ENCODE measurements at regions not wholly inside any gene's neighbourhood (a gene's known extent, or its start where the extent isn't known, plus 50 kb on each side); places are given as distances from the start of the nearest gene placed in this dataset.
"Not testable (repeated sequence)": the region's sequence is repeated elsewhere in the genome, so short reads cannot be mapped to it uniquely, and the experiment has no call there.

- DNase-seq (ENCODE audit: low read depth in 2 of 2, low spot score in 1 of 2): no peak
Measured at GRCh38 chr6:4510317-4510716, 265.9 kb upstream of the CDYL start.

GRCh38 chr6:4509506-4509905 is 266.7 kb upstream of the CDYL start:
- no peak for DNase-seq (ENCODE audit: low read depth in 2 of 2, low spot score in 1 of 2)

GRCh38 chr6:4506792-4507191 is 269.4 kb upstream of the CDYL start:
- no peak for DNase-seq (ENCODE audit: low read depth in 2 of 2, low spot score in 1 of 2)

DNA sequence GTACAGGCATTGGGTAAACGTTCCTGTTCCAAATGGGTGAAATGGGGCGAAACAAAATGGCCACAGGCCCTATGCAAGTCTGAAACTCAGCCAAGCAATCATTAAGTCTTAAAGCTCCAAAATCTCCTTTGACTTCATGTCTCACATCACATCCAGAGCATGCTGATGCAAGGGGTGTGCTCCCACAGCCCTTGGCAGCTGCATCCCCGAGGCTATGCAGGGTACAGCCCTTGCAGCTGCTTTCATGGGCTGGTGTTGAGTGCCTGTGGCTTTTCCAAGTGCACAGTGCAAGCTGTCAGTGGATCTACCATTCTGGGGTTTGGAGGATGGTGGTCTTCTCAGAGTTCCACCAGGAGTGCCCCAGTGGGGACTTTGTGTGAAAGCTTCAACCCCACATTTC is 270.0 kb upstream of the CDYL start:
- no peak for DNase-seq (ENCODE audit: low read depth in 2 of 2, low spot score in 1 of 2)

DNA sequence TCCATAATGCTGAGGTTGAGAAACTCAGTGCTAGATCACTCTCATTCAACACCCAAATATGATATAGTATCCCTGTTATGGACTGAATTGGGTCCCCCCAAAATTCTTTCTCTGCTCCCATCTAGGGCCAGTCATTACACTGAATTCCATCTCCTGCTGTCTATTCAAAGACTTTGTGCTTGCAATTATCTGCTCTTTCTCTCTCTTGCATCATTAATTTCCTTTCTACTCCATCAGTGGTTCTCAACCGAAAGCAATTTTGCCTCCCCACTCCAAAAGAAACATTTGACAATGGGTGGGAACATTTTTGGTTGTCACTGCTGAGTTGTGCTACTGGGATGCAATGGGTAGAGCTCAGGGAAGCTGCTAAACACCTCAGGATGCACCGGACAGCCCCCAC is 271.5 kb upstream of the CDYL start:
- DNase-seq (ENCODE audit: low read depth in 2 of 2, low spot score in 1 of 2): no peak

GRCh38 chr6:4503700-4504099 is 272.5 kb upstream of the CDYL start:
- no peak for DNase-seq (ENCODE audit: low read depth in 2 of 2, low spot score in 1 of 2)

GRCh38 chr6:4496284-4496683 is 279.9 kb upstream of the CDYL start:
- DNase-seq (ENCODE audit: low read depth in 2 of 2, low spot score in 1 of 2): no peak

DNA sequence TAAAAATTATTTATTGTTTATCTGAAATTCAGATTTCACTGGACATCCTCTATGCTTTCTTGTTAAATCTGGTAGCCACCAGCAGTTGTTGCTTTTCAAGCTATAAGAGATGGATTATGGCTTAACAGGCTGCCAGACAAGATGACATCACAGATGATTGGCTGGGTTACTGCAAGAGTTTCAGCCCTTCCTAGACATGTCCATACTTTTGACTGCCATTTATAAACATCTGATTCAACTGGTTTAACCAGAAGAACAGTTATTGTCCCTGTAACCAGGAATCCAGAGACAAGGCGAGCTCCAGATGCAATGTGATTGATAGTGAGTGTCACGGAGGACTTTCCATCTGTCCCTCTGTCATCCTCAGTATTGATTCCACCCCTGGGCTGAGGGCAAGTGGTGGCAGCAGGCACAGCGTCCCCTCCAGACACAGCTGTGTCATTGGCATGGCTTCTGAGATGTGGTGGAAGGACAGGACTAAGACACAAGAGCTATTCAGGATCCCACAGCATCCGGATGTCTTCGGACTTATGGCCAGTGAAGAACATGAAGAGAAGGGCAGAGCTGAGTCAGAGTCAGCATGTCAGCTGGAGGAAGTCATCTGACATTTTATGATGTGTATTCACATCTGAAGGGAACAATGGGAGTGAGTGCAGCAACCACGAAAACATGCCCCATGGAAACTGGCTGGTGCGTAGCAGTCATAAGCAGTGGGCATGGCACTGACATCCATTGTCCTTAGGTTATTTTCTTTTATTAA is 284.5 kb upstream of the CDYL start:
- no peak for DNase-seq (ENCODE audit: low read depth in 2 of 2, low spot score in 1 of 2)

DNA sequence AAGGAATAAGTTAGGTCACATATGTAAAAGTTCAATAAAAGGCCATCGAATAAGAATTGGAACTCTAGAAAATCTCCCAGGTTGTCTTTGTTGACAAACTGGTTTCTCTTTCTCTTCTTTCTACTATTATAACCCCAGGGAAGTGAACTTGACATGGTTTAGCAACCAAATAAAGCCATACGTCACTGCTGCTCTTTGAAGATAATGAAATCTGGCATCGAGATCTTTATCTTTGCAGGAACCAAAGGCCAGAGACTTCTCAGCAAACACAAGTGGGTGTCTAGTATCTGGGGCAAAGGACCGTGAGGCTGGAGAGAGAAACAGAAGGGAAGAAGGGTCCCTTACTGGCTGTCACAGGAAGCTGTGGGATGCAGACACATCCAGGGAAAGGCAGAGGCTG is 286.7 kb upstream of the CDYL start:
- DNase-seq (ENCODE audit: low read depth in 2 of 2, low spot score in 1 of 2): no peak

- no peak for DNase-seq (ENCODE audit: low read depth in 2 of 2, low spot score in 1 of 2)
Measured at GRCh38 chr6:4488389-4488788, 287.8 kb upstream of the CDYL start.

GRCh38 chr6:4487538-4487937 is 288.7 kb upstream of the CDYL start:
- DNase-seq (ENCODE audit: low read depth in 2 of 2, low spot score in 1 of 2): no peak

- no peak for DNase-seq (ENCODE audit: low read depth in 2 of 2, low spot score in 1 of 2)
Measured at GRCh38 chr6:4486568-4487315, 289.5 kb upstream of the CDYL start.

GRCh38 chr6:4485735-4486134 is 290.5 kb upstream of the CDYL start:
- no peak for DNase-seq (ENCODE audit: low read depth in 2 of 2, low spot score in 1 of 2)

GRCh38 chr6:4482461-4482860 is 293.7 kb upstream of the CDYL start:
- no peak for DNase-seq (ENCODE audit: low read depth in 2 of 2, low spot score in 1 of 2)

DNA sequence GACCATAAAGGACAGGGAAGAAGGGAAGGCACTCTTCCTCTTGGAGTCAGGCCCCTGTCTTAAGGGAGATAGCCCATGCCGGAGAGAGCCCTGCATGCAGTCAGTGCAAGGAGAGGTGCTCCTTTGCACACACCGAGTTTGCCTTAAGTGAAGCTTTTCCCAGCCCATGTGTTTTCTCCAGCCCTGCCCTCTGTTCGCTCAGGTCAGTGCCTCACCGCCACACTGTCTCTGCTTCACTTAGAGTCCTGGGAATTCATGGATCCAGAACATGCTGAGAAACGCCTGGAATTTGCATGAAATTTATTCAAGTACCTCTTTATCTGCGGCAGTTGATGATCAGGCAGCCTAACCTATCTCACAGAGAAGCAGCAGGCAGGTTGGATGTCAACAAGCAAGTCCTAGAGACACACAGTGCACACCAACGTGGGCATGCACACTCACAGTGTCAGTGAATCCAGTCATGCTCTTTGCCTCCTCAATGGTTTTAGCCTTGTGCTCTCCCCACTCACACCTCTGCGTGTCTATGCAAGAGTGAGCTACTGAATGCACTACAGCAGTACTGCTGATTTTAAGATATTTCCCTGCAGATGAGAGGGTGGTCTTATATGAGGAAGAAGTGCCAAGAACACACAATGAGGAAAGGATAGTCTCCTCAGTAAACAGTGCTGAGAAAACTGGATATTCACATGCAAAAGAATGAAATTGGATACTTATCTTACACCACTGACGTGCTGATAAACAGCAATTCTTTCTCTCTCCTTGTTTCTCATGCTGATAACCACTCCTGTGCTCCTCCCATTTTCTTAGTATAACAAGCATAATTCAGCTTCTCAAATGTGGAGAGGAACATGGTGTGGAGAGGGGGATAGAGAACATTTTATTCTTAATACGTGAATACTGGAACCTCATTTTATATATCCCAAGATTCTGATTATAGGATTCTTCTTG is 295.1 kb upstream of the CDYL start:
- no peak for DNase-seq (ENCODE audit: low read depth in 2 of 2, low spot score in 1 of 2)

DNA sequence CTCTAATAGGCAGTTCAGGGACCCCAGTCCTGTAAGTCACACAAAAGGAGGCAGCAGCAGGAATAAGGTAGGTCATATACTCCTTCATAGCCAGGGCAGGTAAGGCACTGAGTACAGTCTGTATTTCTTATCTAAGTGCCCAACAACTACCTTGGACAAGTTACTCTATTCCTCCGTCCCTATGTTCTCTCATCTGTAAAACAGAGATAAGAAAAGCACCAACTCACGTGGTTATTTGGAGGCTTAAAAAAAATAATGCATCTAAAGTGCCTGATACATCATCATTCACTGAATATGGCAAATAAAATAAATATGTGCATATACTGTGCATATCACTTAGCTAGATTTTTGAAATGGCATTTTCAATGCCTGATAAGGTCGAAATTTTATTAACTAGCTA is 298.1 kb upstream of the CDYL start:
- DNase-seq (ENCODE audit: low read depth in 2 of 2, low spot score in 1 of 2): no peak

DNA sequence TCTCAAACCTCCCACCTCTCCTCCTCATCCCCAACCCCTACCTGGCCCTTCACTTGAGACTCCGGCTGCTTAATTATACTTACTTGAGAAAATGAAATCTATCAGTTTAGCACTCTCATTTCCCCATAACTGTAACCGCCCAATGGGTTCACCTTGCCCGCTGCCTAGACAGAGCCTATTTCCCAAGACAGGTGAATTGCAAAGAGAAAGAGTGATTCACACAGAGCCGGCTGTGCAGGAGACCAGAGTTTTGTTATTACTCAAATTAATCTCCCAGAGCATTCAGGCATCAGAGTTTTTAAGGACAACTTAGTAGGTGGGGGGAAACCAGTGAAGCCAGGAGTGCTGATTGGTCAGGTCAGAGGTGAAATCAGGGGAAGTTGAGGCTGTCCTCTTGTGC is 301.4 kb upstream of the CDYL start:
- DNase-seq (ENCODE audit: low read depth in 2 of 2, low spot score in 1 of 2): no peak

DNA sequence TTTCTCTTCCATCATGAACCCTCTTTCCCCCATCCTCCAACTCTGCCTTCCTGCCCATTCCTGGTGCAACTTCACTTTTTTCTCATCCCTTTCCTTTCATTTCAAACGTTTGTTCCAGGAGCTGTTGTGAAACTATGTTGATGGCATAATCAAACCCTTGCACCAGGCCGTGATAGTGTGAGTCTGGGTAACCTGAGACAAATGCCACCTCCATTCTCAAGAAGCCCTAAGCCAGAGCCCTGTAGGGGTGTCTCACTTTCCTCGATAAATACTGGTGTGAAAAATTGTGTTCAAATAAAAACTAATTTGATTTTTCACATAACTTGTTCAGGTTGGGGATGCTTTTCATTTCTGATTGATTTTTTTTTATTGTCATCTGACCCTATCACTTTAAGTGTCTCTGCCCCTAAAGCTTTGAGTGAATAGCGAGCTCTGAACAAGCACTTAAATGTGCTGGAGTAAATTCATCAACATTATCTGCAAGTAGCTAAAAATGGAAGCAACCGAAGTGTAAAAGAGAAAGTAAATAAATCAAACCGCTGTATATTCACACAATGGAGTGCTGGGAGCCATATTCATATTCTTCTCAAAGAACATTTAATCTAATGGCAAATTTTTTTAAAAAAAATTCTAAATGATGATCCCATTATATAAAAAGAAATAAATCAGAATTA is 303.1 kb upstream of the CDYL start:
- DNase-seq (ENCODE audit: low read depth in 2 of 2, low spot score in 1 of 2): no peak

GRCh38 chr6:4472222-4472621 is 304.0 kb upstream of the CDYL start:
- DNase-seq (ENCODE audit: low read depth in 2 of 2, low spot score in 1 of 2): no peak

GRCh38 chr6:4471515-4471914 is 304.7 kb upstream of the CDYL start:
- not testable (repeated sequence) for DNase-seq (ENCODE audit: low read depth in 2 of 2, low spot score in 1 of 2)

GRCh38 chr6:4470698-4471210 is 305.4 kb upstream of the CDYL start:
- no peak for DNase-seq (ENCODE audit: low read depth in 2 of 2, low spot score in 1 of 2)
